ENCODE measurements at regions not wholly inside any gene's neighbourhood (a gene's known extent, or its start where the extent isn't known, plus 50 kb on each side); places are given as distances from the start of the nearest gene placed in this dataset.

- no peak overlapping the region for H3K27ac ChIP-seq
- no peak overlapping the region for H3K4me3 ChIP-seq
Measured at GRCh38 chr3:70527026-70527425, 214.6 kb upstream of the MDFIC2 start.

DNA sequence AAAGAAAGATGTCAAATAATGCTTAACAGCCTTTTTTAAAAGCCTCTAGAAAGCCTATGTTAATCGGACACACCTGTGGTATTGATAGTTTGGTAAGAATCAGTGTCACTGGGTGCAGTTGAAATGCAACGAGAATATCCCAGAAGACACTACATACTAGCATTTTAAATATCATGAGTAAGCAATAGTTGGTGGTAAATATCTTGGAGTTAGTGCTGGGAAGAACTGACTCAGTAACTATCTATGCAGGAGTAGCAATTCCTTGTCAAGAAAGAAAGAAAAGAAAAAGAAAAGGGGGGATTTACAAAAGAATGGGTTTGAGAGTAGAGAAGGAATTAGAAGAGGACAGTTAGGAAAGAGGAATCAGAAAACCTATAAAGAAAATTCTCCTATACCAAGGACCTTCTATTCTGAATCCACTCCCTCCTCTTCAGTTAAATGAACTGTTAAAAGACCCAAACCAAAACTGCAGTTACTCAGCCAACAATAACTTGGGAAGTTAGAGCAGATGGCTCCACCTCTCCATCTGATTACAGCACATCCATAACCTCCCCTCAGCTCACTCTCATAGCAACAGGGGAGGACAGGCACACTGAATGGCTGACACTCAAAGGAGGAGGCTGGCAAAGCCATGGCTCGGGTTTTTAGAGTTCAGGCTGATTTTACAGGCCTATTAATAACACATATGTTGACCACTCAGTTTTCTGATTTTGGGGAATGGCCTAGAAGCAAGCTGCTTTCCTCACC is 207.6 kb upstream of the MDFIC2 start:
- no peaks in the 10 kb centered on the region for H3K36me3 ChIP-seq
- DNase-seq (ENCODE audit: low spot score in 2 of 2), result no peak
- no peaks in the 10 kb centered on the region for H3K27me3 ChIP-seq
- TF ChIP-seq POLR2AphosphoS5 (IDR thresholded peaks at IDR 0.05), result no peak
- TF ChIP-seq POLR2A (IDR thresholded peaks at IDR 0.05), result no peak
- TF ChIP-seq, protein P1, sequence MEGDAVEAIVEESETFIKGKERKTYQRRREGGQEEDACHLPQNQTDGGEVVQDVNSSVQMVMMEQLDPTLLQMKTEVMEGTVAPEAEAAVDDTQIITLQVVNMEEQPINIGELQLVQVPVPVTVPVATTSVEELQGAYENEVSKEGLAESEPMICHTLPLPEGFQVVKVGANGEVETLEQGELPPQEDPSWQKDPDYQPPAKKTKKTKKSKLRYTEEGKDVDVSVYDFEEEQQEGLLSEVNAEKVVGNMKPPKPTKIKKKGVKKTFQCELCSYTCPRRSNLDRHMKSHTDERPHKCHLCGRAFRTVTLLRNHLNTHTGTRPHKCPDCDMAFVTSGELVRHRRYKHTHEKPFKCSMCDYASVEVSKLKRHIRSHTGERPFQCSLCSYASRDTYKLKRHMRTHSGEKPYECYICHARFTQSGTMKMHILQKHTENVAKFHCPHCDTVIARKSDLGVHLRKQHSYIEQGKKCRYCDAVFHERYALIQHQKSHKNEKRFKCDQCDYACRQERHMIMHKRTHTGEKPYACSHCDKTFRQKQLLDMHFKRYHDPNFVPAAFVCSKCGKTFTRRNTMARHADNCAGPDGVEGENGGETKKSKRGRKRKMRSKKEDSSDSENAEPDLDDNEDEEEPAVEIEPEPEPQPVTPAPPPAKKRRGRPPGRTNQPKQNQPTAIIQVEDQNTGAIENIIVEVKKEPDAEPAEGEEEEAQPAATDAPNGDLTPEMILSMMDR (IDR thresholded peaks at IDR 0.05), result no peak
- intact Hi-C loops (cut with DNase I; ENCODE audit: low total_unique reads), result no loop called here
- H3K9me3 ChIP-seq, result no peaks in the 10 kb centered on the region
- no peak overlapping the region for H3K4me3 ChIP-seq
- H3K4me1 ChIP-seq, result no peaks in the 10 kb centered on the region
- no peak overlapping the region for H3K27ac ChIP-seq

More at GRCh38 chr3:70527026-70527425, 214.6 kb upstream of the MDFIC2 start:
- TF ChIP-seq POLR2AphosphoS5 (IDR thresholded peaks at IDR 0.05), result no peak
- TF ChIP-seq POLR2A (IDR thresholded peaks at IDR 0.05), result no peak
- intact Hi-C loops (cut with DNase I; ENCODE audit: low total_unique reads), result no loop called here
- Histone ChIP-seq H3K27me3 (no peaks in the 10 kb centered on the region), H3K4me1 (no peaks in the 10 kb centered on the region), H3K36me3 (no peaks in the 10 kb centered on the region), H3K9me3 (no peaks in the 10 kb centered on the region)
- no peak for DNase-seq (ENCODE audit: low spot score in 2 of 2)

DNA sequence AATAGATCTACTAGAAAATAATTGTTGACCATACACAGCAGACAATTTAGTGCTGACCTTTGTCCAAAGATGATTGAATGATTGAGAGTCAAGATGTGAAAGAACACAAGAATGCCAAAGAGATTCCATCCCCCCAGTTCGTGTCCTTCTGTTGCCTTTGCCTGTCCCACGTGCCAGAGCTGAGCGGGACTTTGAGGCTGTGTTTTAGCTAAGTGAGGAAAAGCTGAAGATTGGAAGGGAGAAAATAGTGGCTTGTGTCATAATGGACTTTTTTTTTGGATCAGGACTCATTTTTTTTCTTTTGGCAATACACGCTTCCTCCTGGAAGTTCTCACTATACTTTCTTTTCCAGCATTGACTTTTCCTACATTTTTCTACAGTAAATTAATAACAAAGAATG is 206.6 kb upstream of the MDFIC2 start:
- no peaks in the 10 kb centered on the region for H3K4me1 ChIP-seq
- H3K4me3 ChIP-seq, result no peak overlapping the region
- intact Hi-C loops (cut with DNase I; ENCODE audit: low total_unique reads), result no loop called here
- no peak overlapping the region for H3K27ac ChIP-seq
- TF ChIP-seq, protein P1 (IDR thresholded peaks at IDR 0.05), result no peak
- no peak for TF ChIP-seq POLR2AphosphoS5 (IDR thresholded peaks at IDR 0.05)
- TF ChIP-seq POLR2A (IDR thresholded peaks at IDR 0.05), result no peak
- H3K27me3 ChIP-seq, result no peaks in the 10 kb centered on the region
- no peak for DNase-seq (ENCODE audit: low spot score in 2 of 2)
- H3K36me3 ChIP-seq, result no peaks in the 10 kb centered on the region
- no peaks in the 10 kb centered on the region for H3K9me3 ChIP-seq

DNA sequence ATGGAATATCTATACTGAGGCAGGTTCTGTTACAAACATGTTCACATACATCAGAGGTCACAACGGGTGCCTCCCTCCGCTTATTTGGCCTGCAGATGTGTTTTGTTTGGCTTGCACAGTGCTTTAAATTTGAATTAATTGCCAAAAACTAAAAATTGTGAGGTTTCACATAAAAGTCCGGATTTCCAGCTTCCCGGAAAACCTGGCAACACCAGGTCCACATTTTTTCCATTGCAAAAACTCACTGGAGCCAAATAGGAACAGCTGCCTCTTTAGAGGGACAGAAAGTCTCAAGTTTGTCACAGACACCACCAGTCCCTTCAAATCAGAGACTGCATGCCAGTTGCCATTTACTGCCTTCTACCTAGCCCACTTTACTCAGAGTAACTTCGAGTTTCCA is 205.9 kb upstream of the MDFIC2 start:
- Histone ChIP-seq H3K27ac (no peak overlapping the region), H3K4me3 (no peak overlapping the region), H3K4me1 (no peaks in the 10 kb centered on the region), H3K27me3 (no peaks in the 10 kb centered on the region), H3K36me3 (no peaks in the 10 kb centered on the region), H3K9me3 (no peaks in the 10 kb centered on the region)
- intact Hi-C loops (cut with DNase I; ENCODE audit: low total_unique reads), result no loop called here
- TF ChIP-seq, protein P1 (IDR thresholded peaks at IDR 0.05), result no peak
- no peak for TF ChIP-seq POLR2A (IDR thresholded peaks at IDR 0.05)
- TF ChIP-seq POLR2AphosphoS5 (IDR thresholded peaks at IDR 0.05), result no peak
- no peak for DNase-seq (ENCODE audit: low spot score in 2 of 2)

GRCh38 chr3:70517124-70517890 is 204.9 kb upstream of the MDFIC2 start:
- no peak overlapping the region for H3K27ac ChIP-seq
- TF ChIP-seq, protein P1 (IDR thresholded peaks at IDR 0.05), result no peak
- TF ChIP-seq POLR2A (IDR thresholded peaks at IDR 0.05) (no peak), POLR2AphosphoS5 (IDR thresholded peaks at IDR 0.05) (no peak)
- H3K4me1 ChIP-seq, result no peaks in the 10 kb centered on the region
- H3K9me3 ChIP-seq, result no peaks in the 10 kb centered on the region
- no peak overlapping the region for H3K4me3 ChIP-seq
- no peaks in the 10 kb centered on the region for H3K36me3 ChIP-seq
- DNase-seq (ENCODE audit: low spot score in 2 of 2), result no peak
- intact Hi-C loops (cut with DNase I; ENCODE audit: low total_unique reads), result no loop called here
- no peaks in the 10 kb centered on the region for H3K27me3 ChIP-seq
